Ramos (cell line): ENCODE measurements at regions not wholly inside any gene's neighbourhood (a gene's known extent, or its start where the extent isn't known, plus 50 kb on each side); places are given as distances from the start of the nearest gene placed in this dataset.
"Not testable (repeated sequence)": the region's sequence is repeated elsewhere in the genome, so short reads cannot be mapped to it uniquely, and the experiment has no call there.

Source experiments
- in situ Hi-C: fragments of 300-500 bp; cut with MboI; formaldehyde crosslinking; loops from one replicate; pipeline ENCODE4 v1.14.3; 2022; ENCODE audit warnings: low sequenced_read_pairs; ENCODE audit not compliant: unreplicated experiment

- in situ Hi-C loops = no loop called here
These were observed 273.7 kb upstream of the ATP11B start for GRCh38 chr3:182519569-182519968.

- in situ Hi-C loops = no loop called here
These were observed 272.0 kb upstream of the ATP11B start for GRCh38 chr3:182521339-182521738.

GRCh38 chr3:182523424-182523823, 269.9 kb upstream of the ATP11B start:
- in situ Hi-C loops = not testable (repeated sequence)

GRCh38 chr3:182523836-182524235, 269.5 kb upstream of the ATP11B start:
- in situ Hi-C loops = no loop called here

- in situ Hi-C loops = no loop called here
These were observed 268.4 kb upstream of the ATP11B start for GRCh38 chr3:182524711-182525401.

GRCh38 chr3:182525766-182526374, 267.4 kb upstream of the ATP11B start:
- in situ Hi-C loops = no loop called here

- in situ Hi-C loops = no loop called here
These were observed 265.6 kb upstream of the ATP11B start for GRCh38 chr3:182527745-182528144.

- in situ Hi-C loops = no loop called here
These were observed 263.0 kb upstream of the ATP11B start for GRCh38 chr3:182530316-182530715.

GRCh38 chr3:182533394-182533793, 259.9 kb upstream of the ATP11B start:
- in situ Hi-C loops = no loop called here

GRCh38 chr3:182544542-182544941, 248.8 kb upstream of the ATP11B start:
- in situ Hi-C loops = no loop called here

GRCh38 chr3:182562274-182562673, 231.0 kb upstream of the ATP11B start:
- in situ Hi-C loops = no loop called here

- in situ Hi-C loops = no loop called here
These were observed 227.1 kb upstream of the ATP11B start for GRCh38 chr3:182565916-182566796.

- in situ Hi-C loops = no loop called here
These were observed 225.6 kb upstream of the ATP11B start for GRCh38 chr3:182567700-182568099.

- in situ Hi-C loops = no loop called here
These were observed 225.0 kb upstream of the ATP11B start for GRCh38 chr3:182568261-182568660.

- in situ Hi-C loops = no loop called here
These were observed 224.4 kb upstream of the ATP11B start for GRCh38 chr3:182568876-182569275.

- in situ Hi-C loops = no loop called here
These were observed 222.2 kb upstream of the ATP11B start for GRCh38 chr3:182570946-182571594.

- in situ Hi-C loops = no loop called here
These were observed 217.4 kb upstream of the ATP11B start for GRCh38 chr3:182575941-182576340.

GRCh38 chr3:182583545-182583944, 209.8 kb upstream of the ATP11B start:
- in situ Hi-C loops = no loop called here

GRCh38 chr3:182585532-182586150, 207.7 kb upstream of the ATP11B start:
- in situ Hi-C loops = no loop called here

- in situ Hi-C loops = no loop called here
These were observed 200.6 kb upstream of the ATP11B start for GRCh38 chr3:182592747-182593146.
